Putamen (tissue), 1 donor: ENCODE measurements at regions not wholly inside any gene's neighbourhood (a gene's known extent, or its start where the extent isn't known, plus 50 kb on each side); places are given as distances from the start of the nearest gene placed in this dataset.

Experiments
- DNase-seq: peaks from one replicate; pipeline ENCODE4 v3.0.0-alpha.2; 2016; ENCODE audit warnings: low spot score

DNA sequence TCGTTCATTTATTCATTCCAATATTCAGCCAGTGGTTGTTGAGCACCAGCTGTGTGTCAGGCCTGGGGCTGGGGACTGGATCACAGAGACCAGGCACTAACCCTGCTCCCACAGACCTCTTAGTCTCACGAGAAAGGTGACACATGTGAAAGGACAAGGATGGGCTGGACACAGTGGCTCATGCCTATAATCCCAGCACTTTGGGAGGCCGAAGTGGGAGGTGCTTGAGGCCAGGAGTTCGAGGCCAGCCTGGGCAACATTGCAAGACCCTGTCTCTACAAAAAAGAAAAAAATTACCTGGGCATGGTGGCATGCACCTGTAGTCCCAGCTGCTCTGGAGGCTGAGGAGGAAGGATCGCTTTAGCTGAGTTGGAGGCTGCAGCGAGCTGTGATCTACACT is 105.9 kb upstream of the SDK1 start:
- DNase-seq: no peak

DNA sequence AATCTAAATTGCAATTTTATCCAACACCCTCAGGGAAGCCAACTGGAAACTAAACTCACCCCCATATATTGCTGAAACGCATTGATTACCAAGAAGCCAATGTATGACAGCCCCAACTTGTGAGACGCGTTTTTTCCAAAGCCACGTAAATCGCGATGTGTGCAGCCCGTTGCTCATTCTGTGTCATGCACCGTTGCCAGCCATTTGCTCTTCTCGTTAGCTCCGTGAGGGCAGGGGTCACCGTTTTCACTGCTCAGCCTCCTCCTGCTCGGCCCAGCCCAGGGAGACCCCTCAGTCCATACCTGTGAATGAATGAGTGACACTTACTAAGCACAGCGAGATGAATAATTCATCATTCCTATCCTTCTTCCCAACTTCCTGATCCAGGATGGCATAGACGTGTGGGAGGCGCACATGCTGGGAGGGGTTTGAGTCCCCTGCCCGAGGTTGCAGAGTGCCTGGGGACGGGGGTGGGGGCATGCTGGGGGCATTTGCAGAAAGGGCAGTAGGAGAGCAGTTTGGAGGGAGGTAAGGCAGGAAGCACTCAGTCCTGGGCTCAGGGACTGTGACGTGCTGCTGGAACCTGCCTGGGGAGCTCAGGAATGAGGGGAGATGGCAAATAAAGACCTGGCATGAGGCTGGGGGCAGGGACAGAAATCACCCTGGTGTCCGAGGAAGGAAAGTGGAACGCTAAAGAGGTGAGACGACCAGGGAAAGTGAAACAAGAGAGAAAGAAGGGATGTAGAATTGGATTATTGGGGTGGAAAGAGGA is 104.2 kb upstream of the SDK1 start:
- no peak for DNase-seq

DNA sequence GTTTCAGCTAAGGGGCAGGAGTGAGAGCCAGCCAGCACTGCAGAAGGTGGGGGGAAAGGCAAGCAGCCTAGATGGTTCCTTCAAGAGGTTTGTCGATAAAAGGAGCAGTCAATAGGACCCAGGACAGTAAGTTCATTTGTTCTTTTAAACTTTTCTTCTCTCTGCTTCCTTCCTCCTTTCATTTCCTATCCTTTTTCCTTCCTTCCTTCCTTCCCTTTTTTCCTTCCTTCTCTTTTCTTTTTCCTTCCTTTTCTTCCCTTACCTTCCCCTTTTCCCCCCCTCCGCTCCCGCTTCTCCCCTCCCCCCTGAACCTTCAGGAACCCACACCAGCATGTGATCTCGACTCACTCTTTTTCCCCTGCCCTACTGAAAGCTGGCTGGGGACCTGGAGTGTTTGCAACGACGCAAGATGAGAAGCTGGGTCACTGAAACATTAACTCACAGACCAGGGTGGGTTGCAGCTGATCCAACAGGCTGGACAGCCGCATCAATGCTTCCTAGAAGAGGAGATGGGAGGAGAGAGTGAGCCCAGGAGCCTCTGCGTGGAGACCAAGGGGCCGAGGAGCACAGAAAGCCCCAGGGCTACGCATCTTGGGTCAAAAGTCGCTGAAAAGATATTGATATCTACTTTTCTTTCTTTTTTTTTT is 103.4 kb upstream of the SDK1 start:
- no peak for DNase-seq

DNA sequence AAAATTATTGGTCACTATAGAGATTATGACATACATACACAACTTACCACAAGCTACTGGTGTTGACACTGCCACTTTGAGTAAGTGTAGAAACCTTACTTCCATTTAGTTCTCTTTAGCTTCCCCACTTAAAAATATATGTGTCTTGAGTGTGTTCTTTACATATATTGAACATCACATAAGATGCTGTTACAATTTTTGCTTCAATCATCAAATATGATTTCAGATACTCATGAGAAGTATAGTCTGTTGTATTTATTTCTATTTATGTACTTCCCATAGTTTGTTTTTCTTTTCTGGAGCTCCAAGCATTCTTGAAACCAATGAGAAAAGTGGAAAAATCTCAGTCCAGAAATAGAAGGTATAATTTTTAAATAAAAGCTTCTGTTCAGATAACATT is 102.7 kb upstream of the SDK1 start:
- no peak for DNase-seq

DNA sequence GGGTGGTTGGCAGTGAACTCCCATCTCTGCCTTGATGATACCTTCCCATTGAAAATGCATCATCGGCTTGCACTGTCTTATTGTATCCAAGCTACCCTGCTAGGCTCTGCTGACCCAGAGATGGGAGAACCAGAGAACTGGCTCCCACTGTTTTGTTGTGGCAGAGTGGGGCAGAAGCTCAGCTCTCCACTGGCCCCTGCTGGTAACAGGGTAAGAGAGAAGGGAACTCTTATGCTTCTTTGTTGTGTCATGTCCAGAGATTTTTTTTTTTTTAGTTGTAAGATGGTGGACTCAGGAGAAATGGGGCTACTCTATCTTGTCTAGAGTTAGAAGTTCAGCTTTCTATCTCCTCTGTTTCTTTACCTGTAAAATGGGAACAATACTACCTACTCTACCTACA is 100.5 kb upstream of the SDK1 start:
- DNase-seq: no peak

DNA sequence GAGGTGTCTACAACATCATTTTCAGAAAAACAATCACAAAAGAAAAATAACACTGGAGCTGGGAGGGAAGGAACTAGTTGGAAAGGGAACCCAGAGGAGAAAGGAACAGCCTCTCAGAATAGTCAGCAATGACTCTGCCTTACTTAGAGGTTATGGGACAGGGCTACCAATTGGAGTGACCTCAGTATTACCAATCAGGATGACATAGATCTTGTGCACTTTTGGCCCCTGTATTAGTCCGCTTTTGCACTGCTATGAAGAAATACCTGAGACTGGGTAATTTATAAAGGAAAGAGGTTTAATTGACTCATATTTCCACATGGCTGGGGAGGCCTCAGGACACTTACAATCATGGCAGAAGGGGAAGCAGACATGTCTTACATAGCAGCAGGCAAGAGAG is 99.7 kb upstream of the SDK1 start:
- no peak for DNase-seq

DNA sequence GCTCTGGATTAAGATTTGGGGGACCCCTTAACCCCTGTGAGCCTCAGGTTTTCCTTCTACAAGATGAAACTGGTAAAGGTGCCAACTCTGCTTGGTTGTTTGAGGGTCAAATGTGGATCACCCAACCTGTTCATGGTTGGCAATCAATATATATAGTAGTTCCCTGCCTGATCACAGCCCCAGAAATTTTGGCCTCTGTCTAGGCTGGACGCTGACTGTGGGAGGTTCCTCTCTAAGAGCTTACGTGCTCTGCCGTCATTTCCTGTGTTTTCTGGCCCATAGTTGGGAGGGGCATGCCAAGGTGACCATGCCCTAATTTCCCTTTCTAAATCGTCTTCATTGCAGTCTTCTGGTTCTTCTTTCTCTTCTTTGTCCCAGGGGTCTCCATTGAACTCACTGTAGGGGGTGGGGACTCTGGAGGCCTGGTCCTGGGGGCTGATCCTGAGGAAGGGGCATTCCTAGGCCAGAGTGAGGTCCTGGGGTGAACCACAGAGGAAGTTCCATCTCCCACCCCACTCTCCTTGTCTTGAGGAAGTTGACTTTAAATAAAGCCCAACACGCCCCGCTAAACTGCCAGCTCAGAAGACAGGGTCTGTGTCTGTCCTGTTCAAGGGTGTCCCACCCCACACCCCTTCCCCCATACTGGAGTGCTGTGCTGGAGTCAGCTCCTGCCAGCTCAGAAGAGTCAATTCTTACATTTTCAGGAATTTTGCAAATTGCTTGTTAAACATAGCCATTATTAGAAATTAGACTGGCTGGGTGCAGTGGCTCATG is 98.9 kb upstream of the SDK1 start:
- no peak for DNase-seq

DNA sequence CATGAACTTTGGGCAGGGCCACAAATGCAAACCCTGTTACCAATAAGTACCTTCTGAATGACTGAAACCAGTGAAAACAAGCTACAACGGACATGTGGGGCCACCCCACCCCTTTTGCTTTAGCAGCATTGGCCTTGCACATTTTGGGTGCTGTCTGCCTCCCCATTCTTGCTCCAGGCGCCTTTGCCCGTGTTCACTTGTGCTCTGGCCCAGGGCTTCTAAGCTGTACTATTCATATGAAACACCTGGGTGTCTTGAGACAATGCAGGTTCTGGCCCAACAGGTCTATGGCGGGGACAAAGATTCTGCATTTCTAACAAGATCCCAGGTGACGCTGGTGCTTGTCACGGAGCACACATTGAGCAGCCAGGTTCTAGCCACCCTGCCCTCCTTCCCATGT is 96.5 kb upstream of the SDK1 start:
- DNase-seq: no peak

DNA sequence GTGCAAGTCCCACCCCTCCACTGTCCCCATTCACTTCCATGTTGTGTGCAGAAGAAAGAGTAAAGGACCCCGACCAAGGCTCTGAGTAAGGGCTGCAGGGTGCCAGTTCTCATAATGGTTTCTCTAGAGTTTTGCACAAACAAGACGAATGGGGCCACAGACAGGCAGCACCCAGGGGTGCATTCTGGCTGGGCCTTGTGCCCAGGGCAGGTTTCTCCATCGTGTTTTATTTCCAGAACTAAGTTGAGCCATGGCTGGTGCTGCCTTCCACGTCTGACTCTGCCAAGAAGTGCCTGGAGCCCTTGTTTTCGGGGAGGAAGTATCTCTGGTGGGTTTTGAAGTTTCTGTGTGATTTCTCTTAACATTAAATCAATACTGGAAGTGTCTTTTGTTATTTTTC is 95.0 kb upstream of the SDK1 start:
- no peak for DNase-seq

DNA sequence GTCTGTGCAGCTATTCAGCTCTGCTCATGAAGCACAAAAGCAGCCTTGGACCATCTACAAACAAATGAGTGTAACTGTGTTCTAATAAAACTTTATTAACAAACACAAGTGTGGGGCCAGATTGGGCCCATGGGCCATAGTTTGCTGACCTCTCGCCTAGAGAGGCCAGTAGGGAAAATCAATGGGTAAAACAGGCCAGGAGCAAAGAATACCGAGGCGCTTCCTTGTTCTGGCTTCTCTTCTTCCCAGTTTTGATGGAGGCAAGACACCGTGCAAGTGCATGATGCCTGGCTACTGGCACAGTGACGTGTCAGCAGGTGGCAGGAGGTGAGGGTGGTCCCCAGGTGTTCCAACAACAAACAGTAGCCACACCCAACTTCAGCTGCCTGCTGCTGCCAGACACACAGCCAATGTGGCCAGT is 94.3 kb upstream of the SDK1 start:
- DNase-seq: no peak

DNA sequence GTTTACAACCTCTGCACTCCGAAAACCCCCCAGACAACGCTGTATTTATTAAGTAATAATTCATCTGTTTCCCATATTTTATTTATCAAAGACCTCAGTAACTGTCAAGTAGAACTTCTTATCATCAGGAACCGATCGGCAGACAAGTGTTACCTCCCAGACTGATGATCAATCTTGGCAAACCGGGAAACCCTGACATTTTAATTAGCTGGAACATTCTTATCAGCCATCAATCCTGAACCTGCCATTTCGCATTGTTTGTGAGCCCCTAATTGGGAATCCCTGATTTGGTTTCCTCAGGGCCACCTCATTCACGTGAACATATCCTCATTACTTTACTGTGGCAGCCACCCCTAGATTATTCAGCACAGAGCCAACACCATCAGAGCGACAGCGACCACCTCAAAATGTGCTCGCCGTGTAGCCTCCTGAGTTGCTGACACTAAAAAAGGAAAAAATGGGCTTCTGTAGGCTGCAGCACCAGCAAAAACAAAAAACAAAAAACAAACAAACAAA is 93.6 kb upstream of the SDK1 start:
- no peak for DNase-seq

DNA sequence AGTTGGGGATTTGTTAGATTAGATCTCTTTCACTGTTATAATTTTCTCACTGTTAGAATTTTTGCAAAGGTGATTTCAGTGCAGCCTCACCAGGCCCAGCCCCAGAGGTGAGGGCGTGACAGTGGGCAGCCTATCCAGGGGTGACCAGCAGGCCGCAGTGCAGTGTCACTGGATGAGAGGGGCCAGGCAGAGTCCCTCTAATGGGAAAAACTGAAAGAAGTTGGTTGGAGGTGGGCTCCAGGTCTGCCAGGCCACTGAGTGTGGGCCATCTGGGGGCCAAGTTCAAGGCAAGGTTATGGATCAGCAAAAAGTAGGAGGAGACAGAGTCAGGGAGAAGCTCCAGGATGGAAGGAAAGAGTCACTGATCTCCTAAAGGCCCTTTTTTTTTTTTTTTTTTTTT is 90.5 kb upstream of the SDK1 start:
- no peak for DNase-seq

DNA sequence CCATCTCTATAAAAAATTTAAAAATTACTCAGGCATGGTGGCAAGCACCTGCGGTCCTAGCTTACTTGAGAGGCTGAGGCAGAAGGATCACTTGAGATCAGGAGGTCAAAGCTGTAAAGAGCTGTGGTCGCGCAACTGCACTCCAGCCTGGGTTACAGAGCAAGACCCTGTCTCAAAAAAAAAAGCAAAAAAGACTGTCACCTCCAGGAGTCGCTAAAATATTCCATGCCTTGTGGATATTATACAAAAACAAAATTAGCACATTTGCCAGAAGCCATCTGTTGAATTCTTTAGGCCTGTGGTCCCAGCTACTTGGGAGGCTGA is 87.0 kb upstream of the SDK1 start:
- no peak for DNase-seq

DNA sequence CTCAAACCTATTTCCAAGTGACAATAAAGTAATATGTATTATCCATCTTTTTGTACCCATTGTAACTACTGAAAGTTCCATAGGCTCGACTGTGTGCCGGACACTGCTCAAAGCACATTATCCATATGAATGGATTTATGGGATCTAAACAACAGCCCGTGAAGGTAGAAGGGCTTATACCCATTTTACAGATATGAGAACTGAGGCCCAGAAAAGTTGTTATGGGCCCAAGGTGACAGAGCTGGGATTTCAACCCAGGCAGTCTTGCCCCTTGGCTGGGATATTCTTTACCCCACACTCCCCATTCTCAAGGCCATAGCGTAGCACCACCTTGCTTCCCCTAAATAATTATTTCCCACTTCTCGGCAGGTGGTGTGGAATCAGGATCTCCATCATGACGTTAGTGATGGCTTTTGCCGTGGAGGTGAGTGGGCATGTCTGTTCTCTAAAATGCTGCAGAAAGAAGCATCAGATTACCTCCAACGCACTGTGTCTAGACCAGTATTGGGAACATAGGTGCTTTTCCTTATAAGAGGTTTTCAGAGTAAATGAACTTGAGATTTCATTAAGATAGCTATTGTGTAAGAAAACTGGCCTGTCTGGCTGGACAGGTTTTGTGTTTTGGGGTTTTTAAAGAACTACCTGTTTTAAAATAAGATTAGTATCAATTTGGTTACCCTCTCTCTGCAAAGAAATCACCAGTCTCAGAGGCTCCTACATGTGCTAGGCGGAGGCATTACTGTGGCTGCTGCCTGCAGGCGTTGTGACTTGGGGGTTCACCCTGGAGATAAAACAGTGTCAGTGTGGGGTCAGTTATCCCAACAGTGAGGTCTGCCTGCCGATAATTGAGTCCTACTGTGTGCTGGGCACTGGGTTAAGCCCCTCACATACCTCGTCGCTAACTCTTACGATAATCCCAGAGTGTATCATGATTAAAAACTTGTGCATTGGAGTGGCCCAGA is 85.1 kb upstream of the SDK1 start:
- no peak for DNase-seq

DNA sequence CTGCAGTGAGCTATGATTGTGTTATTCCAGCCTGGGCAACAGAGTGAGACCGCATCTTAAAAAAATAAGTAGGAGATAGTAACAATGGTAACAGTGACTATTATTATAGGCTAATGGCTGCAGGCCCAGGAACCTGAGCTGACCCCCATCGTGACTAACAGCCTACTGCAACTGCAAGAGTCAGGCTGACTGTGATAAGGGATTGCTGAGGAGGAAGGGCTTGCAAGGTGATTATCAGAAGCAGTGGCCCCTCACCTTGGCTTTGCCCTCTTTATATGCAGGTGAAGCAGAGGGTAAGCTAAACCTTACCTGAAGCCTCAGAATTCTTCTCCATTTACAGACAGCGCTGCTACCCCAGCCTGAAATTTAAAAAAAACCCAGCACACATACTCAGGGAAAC is 83.9 kb upstream of the SDK1 start:
- no peak for DNase-seq

DNA sequence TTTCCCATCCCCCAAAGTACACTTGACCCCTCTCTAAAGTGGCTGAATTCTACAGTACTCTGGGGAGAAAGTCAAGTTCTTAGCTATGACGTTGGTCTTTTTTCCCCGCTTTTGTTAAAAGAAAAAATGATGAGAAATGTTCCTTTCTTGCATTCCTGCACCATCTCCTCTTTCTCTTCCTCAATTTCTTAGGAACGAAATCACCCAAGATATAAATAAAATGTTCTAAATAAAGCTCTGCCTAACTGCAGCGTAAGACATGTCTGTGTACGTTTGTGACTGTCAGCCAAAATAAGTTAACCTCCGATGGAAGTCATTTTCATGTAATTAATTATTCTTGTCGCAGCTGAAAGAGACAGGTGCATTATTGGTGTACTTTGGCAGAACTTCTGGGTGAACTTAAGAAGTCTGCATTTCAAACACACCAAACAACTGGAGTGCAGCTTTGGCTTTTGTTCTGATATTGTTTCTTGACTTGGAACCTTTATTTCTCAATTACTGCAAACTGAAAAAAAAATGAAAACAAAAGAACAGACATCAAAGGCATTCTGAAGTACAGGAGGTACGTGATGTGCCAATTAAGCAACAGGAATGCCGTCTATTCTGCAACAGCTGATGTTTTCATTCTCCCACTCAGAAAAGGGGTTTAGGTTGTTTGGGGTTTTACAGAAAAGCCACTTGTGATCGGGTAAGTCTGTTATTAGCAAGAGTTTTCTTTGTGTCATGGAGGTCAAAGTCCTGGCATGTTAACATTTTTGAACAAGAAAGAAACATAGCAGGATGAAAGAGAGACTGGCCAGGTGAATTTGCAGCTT is 82.4 kb upstream of the SDK1 start:
- no peak for DNase-seq

DNA sequence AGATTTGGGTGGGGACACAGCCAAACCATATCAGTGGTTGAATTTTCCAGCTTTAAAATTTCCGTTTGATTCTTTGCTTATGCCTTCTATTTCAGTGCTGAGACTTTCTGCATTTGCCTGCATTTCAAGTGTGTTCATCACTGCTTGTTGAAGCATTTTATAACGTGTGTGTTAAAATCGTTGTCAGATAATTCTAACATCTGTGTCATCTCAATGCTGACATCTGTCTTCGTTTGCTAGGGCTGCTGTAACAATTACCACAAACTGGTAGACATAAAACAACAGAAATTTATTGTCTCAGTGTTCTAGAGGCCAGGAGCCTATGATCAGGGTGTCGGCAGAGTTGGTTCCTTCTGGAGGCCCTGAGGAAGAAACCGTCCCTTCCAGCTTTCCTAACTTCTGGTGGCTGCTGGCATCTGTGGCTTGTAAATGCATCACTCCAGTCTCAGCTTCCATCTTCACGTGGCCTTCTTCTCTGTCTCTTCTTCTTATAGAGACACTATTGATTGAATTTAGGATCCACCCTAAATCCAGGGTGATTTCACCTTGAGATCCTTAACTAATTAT is 71.1 kb upstream of the SDK1 start:
- no peak for DNase-seq

DNA sequence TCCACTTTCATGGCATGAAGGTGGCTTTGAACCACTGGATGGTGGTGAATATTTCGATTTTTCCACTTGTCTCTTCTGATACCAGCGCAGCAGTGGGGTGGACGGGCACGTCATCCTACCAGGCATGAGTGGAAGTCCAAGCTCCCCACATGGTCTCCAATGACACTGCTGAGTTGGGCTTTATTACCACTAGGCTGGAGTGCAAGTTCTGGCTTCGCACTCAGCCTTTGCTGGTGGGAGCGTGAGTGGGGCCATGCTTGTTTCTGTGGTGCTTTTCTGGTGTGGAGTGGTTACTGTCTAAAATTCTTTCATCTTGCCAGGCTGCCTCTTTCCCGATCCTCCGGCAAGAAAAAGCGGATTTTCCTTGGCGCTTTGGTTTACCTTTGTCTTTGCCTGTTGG is 70.1 kb upstream of the SDK1 start:
- no peak for DNase-seq

DNA sequence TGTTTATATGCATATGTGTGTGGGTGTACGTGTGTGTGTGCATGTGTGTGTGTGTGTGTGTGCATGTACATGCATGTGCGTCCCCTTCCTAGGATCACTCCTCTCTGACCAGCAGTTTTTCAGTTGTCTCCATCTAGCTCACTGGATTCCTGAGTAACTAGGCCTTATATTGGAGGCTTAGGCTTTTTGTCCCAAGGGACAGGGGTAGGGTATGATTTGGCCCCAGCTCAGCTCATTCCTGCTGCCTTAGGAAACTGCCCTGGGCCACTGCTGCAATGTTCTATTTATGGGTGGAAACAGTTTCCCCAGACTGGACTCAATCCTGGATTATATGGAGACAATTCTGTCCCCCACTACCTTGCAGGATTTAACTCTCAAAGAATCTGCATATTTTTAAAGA is 68.8 kb upstream of the SDK1 start:
- no peak for DNase-seq

DNA sequence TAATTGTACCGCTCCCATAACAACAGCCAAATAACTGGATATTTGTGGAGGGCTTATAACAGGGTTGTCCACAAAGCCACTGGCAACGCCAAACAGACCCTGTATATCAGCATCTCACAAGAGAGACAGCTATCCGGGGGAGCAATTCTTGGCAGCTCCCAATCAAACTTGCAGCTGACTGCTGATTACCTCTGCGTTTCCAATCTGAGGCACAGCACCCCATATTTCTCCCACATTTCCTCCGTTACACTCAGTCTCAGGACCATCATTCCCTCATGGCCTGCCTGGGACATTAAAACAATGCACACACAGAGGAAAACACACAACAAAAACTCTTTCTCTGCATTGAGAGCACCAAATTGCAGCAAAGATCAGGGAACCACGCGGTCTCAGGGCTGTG is 67.8 kb upstream of the SDK1 start:
- DNase-seq: no peak

DNA sequence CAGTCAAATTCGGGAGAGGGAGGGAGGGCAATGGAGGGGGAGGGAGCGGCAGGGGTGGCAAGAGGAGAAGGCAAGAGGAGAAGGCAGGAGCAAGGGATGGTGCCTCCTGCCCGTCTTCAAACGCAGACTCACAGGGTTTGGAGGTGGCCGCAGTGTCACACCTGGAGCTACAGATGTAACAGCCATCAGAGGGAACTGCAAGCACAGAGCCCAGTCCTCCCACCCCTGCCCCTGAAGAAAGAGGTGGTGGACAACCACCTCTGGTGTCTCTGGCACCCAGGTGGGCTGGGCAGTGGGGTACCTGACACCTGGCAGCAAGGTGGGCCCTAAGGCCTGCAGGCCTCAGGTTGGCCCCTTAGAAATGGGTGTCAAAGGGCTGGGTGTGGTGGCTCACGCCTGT is 67.0 kb upstream of the SDK1 start:
- no peak for DNase-seq
